Erythroblast (primary cell): ENCODE measurements at regions not wholly inside any gene's neighbourhood (a gene's known extent, or its start where the extent isn't known, plus 50 kb on each side); places are given as distances from the start of the nearest gene placed in this dataset.

Experiments
- GATA1 ChIP-seq: IDR thresholded peaks from 2 replicates; pipeline ENCODE4 v1.6.1; 2011; ENCODE audit warnings: low read depth, mild to moderate bottlenecking, control low read depth, low read length, moderate library complexity
- POLR2A ChIP-seq: IDR thresholded peaks from 2 replicates; pipeline ENCODE4 v1.6.1; 2011; ENCODE audit warnings: mild to moderate bottlenecking, low read length

DNA sequence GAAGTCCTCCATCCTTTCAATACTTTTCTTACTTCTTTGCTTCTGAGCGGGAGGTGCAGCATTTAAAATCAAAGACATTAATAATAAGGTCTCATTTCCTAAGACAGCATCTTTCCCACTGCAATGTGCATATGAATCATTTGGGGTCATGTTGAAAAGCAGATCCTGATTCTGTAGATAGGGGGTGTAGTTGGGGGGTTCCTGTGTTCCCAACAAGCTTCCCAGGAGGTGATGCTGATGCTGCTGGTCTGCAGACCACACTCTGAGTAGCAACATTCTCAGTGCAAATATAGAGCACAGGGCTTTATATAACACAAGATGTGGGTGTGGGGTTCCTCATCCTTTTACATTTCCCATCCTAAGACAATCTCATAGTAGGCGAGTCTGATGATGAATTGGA lies 126.5 kb upstream of the PALM2AKAP2 start:
- TF ChIP-seq POLR2A, result no peak
- no peak for TF ChIP-seq GATA1
